ENCODE measurements at regions not wholly inside any gene's neighbourhood (a gene's known extent, or its start where the extent isn't known, plus 50 kb on each side); places are given as distances from the start of the nearest gene placed in this dataset.

- no peak for TF ChIP-seq CTCF (IDR thresholded peaks at IDR 0.05; ENCODE audit: insufficient read depth, low read length)
- TF ChIP-seq POLR2AphosphoS5 (IDR thresholded peaks at IDR 0.05; ENCODE audit: low read depth) = no peak
- no peak for TF ChIP-seq GABPA (IDR thresholded peaks at IDR 0.05; ENCODE audit: low read depth)
Observed at GRCh38 chr9:91025856-91026255, 224.2 kb downstream of the SYK start.

Data from HL-60 (cell line).